ENCODE measurements at regions not wholly inside any gene's neighbourhood (a gene's known extent, or its start where the extent isn't known, plus 50 kb on each side); places are given as distances from the start of the nearest gene placed in this dataset.

DNA sequence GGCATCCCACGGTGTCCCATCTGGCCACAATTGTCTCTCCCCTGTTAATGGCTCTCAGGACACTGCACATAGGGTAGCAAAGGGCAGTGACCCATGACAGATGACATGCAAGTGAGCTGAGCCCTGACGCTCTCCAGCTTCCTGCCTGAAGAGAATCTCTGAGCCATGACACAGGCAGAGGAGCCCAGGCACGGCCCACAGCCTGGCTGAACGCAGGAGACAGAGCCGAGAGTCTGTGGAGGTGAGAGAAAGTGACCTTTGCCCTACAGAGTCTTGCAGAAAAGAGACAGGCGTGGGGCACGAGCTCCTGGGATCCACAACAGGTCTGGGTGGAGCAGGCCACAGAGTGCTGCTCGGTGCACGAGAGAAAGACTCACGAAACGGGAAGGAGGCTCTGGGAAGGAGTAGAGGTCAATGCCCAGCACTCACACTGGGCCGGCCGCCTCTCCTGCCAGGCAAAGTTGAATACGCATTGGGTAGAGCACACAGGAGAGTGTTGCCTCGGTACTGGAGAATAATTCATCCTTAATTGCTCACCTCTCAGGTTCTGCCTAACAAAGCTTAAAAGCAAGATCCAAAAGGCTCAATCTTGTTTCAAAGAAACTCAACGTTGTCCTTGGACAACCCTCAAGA, 90.3 kb downstream of the MRPL36 start:
- H3K4me2 ChIP-seq (ENCODE audit: low read depth, low read length, poor library complexity, severe bottlenecking): no peak overlapping the region

DNA sequence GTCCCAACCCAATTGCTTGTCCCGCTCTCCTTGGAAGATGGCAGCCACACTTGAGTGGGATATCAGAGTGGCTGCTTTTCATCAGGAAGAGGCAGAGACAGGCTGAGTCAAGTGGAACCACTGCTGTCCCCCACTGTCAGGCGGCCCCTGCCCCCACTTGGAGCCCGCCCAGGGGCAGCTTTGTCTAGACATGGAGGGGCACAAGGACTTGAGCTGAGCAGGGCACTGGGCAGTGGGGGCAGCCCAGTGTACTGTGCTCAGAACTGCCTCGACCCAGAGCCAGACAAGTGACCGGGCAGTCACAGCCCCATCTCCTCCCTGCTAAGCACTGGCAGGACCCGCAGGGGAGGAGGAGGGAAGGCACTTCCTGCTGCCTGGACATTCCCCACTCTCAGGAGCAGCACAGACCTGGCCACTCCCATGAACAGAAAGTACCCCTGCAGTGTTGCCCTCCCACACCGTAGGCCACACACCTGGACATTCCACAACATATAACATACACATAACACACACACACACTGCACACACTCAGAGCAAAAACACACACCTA, 91.0 kb downstream of the MRPL36 start:
- Histone ChIP-seq H3K9me2 (replicated peaks; ENCODE audit: insufficient read depth, low read length) (no peaks in the 10 kb centered on the region), H3K9me3 (ENCODE audit: insufficient read depth, low read length) (no peaks in the 10 kb centered on the region), H3K36me3 (ENCODE audit: low read length) (no peaks in the 10 kb centered on the region), H3F3A (ENCODE audit: insufficient read depth) (no peaks in the 10 kb centered on the region), H3K4me2 (ENCODE audit: low read depth, low read length, poor library complexity, severe bottlenecking) (no peak overlapping the region), H3K27me3 (ENCODE audit: low read length) (no peaks in the 10 kb centered on the region), H3K27ac (ENCODE audit: low read depth, low read length) (no peak overlapping the region), H2AFZ (ENCODE audit: low read depth, low read length, severe bottlenecking) (no peak overlapping the region), H4K20me1 (ENCODE audit: low read depth, low read length) (no peaks in the 10 kb centered on the region), H3K79me2 (ENCODE audit: insufficient read depth, low read length) (no peaks in the 10 kb centered on the region), H3K4me3 (ENCODE audit: insufficient read depth, low read length, poor library complexity, severe bottlenecking) (no peak overlapping the region), H3K9ac (ENCODE audit: low read length) (no peak overlapping the region)
- no peak for TF ChIP-seq EZH2phosphoT487 (conservative IDR thresholded peaks at IDR 0.05; ENCODE audit: low read length)
- TF ChIP-seq, protein P1, sequence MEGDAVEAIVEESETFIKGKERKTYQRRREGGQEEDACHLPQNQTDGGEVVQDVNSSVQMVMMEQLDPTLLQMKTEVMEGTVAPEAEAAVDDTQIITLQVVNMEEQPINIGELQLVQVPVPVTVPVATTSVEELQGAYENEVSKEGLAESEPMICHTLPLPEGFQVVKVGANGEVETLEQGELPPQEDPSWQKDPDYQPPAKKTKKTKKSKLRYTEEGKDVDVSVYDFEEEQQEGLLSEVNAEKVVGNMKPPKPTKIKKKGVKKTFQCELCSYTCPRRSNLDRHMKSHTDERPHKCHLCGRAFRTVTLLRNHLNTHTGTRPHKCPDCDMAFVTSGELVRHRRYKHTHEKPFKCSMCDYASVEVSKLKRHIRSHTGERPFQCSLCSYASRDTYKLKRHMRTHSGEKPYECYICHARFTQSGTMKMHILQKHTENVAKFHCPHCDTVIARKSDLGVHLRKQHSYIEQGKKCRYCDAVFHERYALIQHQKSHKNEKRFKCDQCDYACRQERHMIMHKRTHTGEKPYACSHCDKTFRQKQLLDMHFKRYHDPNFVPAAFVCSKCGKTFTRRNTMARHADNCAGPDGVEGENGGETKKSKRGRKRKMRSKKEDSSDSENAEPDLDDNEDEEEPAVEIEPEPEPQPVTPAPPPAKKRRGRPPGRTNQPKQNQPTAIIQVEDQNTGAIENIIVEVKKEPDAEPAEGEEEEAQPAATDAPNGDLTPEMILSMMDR (IDR thresholded peaks at IDR 0.05; ENCODE audit: insufficient read depth, low read length, poor library complexity, severe bottlenecking): no peak

More for the DNA sequence above, 90.3 kb downstream of the MRPL36 start:
- Histone ChIP-seq H4K20me1 (ENCODE audit: low read depth, low read length) (no peaks in the 10 kb centered on the region), H3K36me3 (ENCODE audit: low read length) (no peaks in the 10 kb centered on the region), H3K9ac (ENCODE audit: low read length) (no peak overlapping the region), H3K27me3 (ENCODE audit: low read length) (no peaks in the 10 kb centered on the region), H3K9me2 (replicated peaks; ENCODE audit: insufficient read depth, low read length) (no peaks in the 10 kb centered on the region), H3K27ac (ENCODE audit: low read depth, low read length) (no peak overlapping the region), H2AFZ (ENCODE audit: low read depth, low read length, severe bottlenecking) (no peak overlapping the region), H3K9me3 (ENCODE audit: insufficient read depth, low read length) (no peaks in the 10 kb centered on the region), H3K79me2 (ENCODE audit: insufficient read depth, low read length) (no peaks in the 10 kb centered on the region), H3F3A (ENCODE audit: insufficient read depth) (no peaks in the 10 kb centered on the region), H3K4me3 (ENCODE audit: insufficient read depth, low read length, poor library complexity, severe bottlenecking) (no peak overlapping the region)
- no peak for TF ChIP-seq EZH2phosphoT487 (conservative IDR thresholded peaks at IDR 0.05; ENCODE audit: low read length)
- TF ChIP-seq, protein P1 (IDR thresholded peaks at IDR 0.05; ENCODE audit: insufficient read depth, low read length, poor library complexity, severe bottlenecking): no peak

DNA sequence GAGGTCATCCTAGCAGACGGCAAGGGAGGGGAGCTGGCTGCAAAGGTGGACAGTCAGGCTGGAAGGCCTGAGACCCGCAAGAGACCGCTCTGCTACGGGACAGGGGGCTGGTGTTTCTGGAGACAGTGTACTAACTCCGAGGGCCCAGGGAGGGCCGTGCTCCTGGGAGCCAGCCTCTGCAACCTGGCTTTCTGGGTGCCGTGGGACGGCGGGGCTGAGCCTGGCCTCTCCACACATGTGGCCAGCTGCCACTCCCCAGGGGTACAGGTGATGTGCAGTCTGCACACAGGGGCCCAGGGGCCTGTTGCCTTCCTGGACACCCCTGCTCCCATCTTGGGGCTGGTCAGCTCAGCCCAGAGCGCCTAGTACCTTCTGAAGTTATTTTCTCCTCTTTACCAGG, 92.2 kb downstream of the MRPL36 start:
- no peaks in the 10 kb centered on the region for H3K27me3 ChIP-seq (ENCODE audit: low read length)
- no peak overlapping the region for H3K4me3 ChIP-seq (ENCODE audit: insufficient read depth, low read length, poor library complexity, severe bottlenecking)
- no peaks in the 10 kb centered on the region for H4K20me1 ChIP-seq (ENCODE audit: low read depth, low read length)
- no peak overlapping the region for H3K27ac ChIP-seq (ENCODE audit: low read depth, low read length)
- H3K9me3 ChIP-seq (ENCODE audit: insufficient read depth, low read length): no peaks in the 10 kb centered on the region
- no peaks in the 10 kb centered on the region for H3F3A ChIP-seq (ENCODE audit: insufficient read depth)
- TF ChIP-seq, protein P1 (IDR thresholded peaks at IDR 0.05; ENCODE audit: insufficient read depth, low read length, poor library complexity, severe bottlenecking): no peak
- no peak for TF ChIP-seq EZH2phosphoT487 (conservative IDR thresholded peaks at IDR 0.05; ENCODE audit: low read length)
- H3K9me2 ChIP-seq (replicated peaks; ENCODE audit: insufficient read depth, low read length): no peaks in the 10 kb centered on the region
- H3K4me2 ChIP-seq (ENCODE audit: low read depth, low read length, poor library complexity, severe bottlenecking): no peak overlapping the region
- H3K79me2 ChIP-seq (ENCODE audit: insufficient read depth, low read length): no peaks in the 10 kb centered on the region
- no peak overlapping the region for H3K9ac ChIP-seq (ENCODE audit: low read length)
- H3K36me3 ChIP-seq (ENCODE audit: low read length): no peaks in the 10 kb centered on the region
- no peak overlapping the region for H2AFZ ChIP-seq (ENCODE audit: low read depth, low read length, severe bottlenecking)
